Keratinocyte (primary cell): ENCODE measurements at regions not wholly inside any gene's neighbourhood (a gene's known extent, or its start where the extent isn't known, plus 50 kb on each side); places are given as distances from the start of the nearest gene placed in this dataset.

ENCODE experiments used
- DNase-seq: peaks from one replicate; pipeline ENCODE4 v3.0.0-alpha.2; 2011; ENCODE audit warnings: low read depth, missing footprints, low spot score
- FAIRE-seq: peaks from 2 replicates; lab custom pipeline; 2011; peaks lifted over from hg19 to GRCh38; lab: Jason Lieb, UNC
- H2AFZ ChIP-seq: 2 replicates; pipeline ENCODE4 v1.6.0; 2012; ENCODE audit warnings: low read length, control low read depth, inconsistent platforms; ENCODE audit not compliant: control insufficient read depth
- H3K27ac ChIP-seq: 2 replicates; pipeline ENCODE4 v1.5.1; 2011; ENCODE audit warnings: low read length; ENCODE audit not compliant: control insufficient read depth, insufficient read depth
- H3K27me3 ChIP-seq: 3 replicates; pipeline ENCODE4 v1.6.0; 2011; ENCODE audit warnings: low read length; ENCODE audit not compliant: control insufficient read depth, insufficient read depth; ENCODE audit errors: extremely low read depth
- H3K36me3 ChIP-seq, 2 experiments: 2 replicates in 1 of 2; 3 replicates in 1 of 2; pipeline ENCODE4 v1.5.1; 2011; ENCODE audit warnings: low read length in 2 of 2, mild to moderate bottlenecking in 1 of 2; ENCODE audit not compliant: control insufficient read depth in 2 of 2, insufficient read depth in 2 of 2; ENCODE audit errors: extremely low read depth in 1 of 2
- H3K4me1 ChIP-seq: 3 replicates; pipeline ENCODE4 v1.5.1; 2011; ENCODE audit warnings: low read length; ENCODE audit not compliant: control insufficient read depth, insufficient read depth; ENCODE audit errors: extremely low read depth
- H3K4me2 ChIP-seq: 3 replicates; pipeline ENCODE4 v1.6.0; 2011; ENCODE audit warnings: low read depth, low read length; ENCODE audit not compliant: control insufficient read depth, insufficient read depth; ENCODE audit errors: extremely low read depth
- H3K4me3 ChIP-seq, 3 experiments: fragments of 200-600 bp in 1 of 3; sonication (generic) in 1 of 3; 2 replicates in 2 of 3; 3 replicates in 1 of 3; pipeline ENCODE4 v1.5.1; 2011 to 2016; ENCODE audit warnings: low read length in 3 of 3, mild to moderate bottlenecking in 3 of 3, control low read depth in 2 of 3, inconsistent platforms in 1 of 3, low read depth in 1 of 3, mixed read lengths in 1 of 3, mixed run types in 1 of 3, moderate library complexity in 1 of 3; ENCODE audit not compliant: control insufficient read depth in 2 of 3, insufficient read depth in 2 of 3; ENCODE audit errors: extremely low read depth in 1 of 3
- H3K79me2 ChIP-seq: 2 replicates; pipeline ENCODE4 v1.6.0; 2012; ENCODE audit warnings: low read length; ENCODE audit not compliant: control insufficient read depth, insufficient read depth
- H3K9ac ChIP-seq: 3 replicates; pipeline ENCODE4 v1.6.0; 2011; ENCODE audit warnings: low read length; ENCODE audit not compliant: control insufficient read depth, insufficient read depth; ENCODE audit errors: extremely low read depth
- H3K9me1 ChIP-seq: 3 replicates; pipeline ENCODE4 v1.6.0; 2011; ENCODE audit warnings: low read length; ENCODE audit not compliant: control insufficient read depth, insufficient read depth; ENCODE audit errors: extremely low read depth
- H3K9me3 ChIP-seq: 2 replicates; pipeline ENCODE4 v1.5.1; 2012; ENCODE audit warnings: low read depth, low read length; ENCODE audit not compliant: control insufficient read depth
- H4K20me1 ChIP-seq: 3 replicates; pipeline ENCODE4 v1.6.0; 2011; ENCODE audit warnings: low read length; ENCODE audit not compliant: control insufficient read depth, insufficient read depth; ENCODE audit errors: extremely low read depth
- CTCF ChIP-seq, 3 experiments: IDR thresholded peaks in 1 of 3; conservative IDR thresholded peaks in 1 of 3; optimal IDR thresholded peaks in 1 of 3; 2 replicates in 2 of 3; 3 replicates in 1 of 3; pipeline versions ENCODE3 to v1.5.1; 2011; ENCODE audit warnings: low read length in 3 of 3, mild to moderate bottlenecking in 3 of 3, moderate library complexity in 2 of 3, control low read depth in 1 of 3, inconsistent platforms in 1 of 3; ENCODE audit not compliant: insufficient read depth in 2 of 3; ENCODE audit errors: extremely low read depth in 1 of 3
- EZH2 ChIP-seq: IDR thresholded peaks from one replicate; pipeline ENCODE4 v1.6.1; 2012; ENCODE audit warnings: inconsistent platforms, mild to moderate bottlenecking, low read length, moderate library complexity
- dilution Hi-C: fragments of 300-500 bp; cut with MboI; formaldehyde crosslinking; loops from one replicate; pipeline ENCODE4 v1.7.0; 2020; ENCODE audit warnings: low sequenced_read_pairs; ENCODE audit not compliant: extremely low pct_ligation_motif_present

GRCh38 chr3:14265246-14265962 is 86.8 kb downstream of the LSM3 start:
- Histone ChIP-seq H3K4me3 (no peak overlapping the region), H2AFZ (no peak overlapping the region), H3K27ac (no peak overlapping the region), H3K36me3 (no peaks in the 10 kb centered on the region), H3K4me1 (peaks cover 4% of the 10 kb centered on the region), H3K27me3 (no peaks in the 10 kb centered on the region), H3K9me3 (no peaks in the 10 kb centered on the region), H3K9me1 (no peaks in the 10 kb centered on the region), H3K4me2 (no peak overlapping the region), H4K20me1 (no peaks in the 10 kb centered on the region), H3K9ac (no peak overlapping the region), H3K79me2 (no peaks in the 10 kb centered on the region)
- TF ChIP-seq CTCF (optimal IDR thresholded peaks at IDR 0.05 in 1 of 3, IDR thresholded peaks at IDR 0.05 in 1 of 3, conservative IDR thresholded peaks at IDR 0.05 in 1 of 3; ENCODE audit: extremely low read depth in 1 of 3, insufficient read depth in 2 of 3, low read length in 3 of 3) = no peak
- no peak for TF ChIP-seq EZH2
- FAIRE-seq = peak; percentile 81
- dilution Hi-C loops = no loop called here
- DNase-seq = no peak

DNA sequence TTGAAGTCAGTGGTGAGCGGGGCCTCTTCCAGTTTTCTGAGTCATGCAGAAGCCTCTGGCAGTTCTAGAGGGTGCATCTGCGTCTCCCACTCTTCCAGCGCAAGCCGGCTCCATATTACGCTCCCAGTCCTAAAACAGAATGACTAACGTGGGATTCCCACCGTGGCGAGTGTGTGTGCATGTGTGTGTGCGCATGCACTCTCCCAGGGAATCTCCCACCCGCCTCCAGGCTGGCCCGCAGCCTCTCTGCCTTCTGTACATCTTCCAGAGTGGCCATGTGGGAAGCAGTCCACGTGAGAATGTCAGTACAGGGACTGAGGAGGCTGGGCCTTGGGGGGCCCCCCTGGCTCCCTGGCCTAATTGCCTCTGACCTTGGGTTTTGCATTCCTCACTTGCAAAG is 87.7 kb downstream of the LSM3 start:
- peaks cover 4% of the 10 kb centered on the region for H3K4me1 ChIP-seq
- H3K4me3 ChIP-seq = no peak overlapping the region
- H3K4me2 ChIP-seq = no peak overlapping the region
- H3K9me1 ChIP-seq = no peaks in the 10 kb centered on the region
- H3K27ac ChIP-seq = no peak overlapping the region
- no peaks in the 10 kb centered on the region for H3K79me2 ChIP-seq
- TF ChIP-seq EZH2 (no peak), CTCF (optimal IDR thresholded peaks at IDR 0.05 in 1 of 3, IDR thresholded peaks at IDR 0.05 in 1 of 3, conservative IDR thresholded peaks at IDR 0.05 in 1 of 3; ENCODE audit: extremely low read depth in 1 of 3, insufficient read depth in 2 of 3, low read length in 3 of 3) (no peak)
- no peaks in the 10 kb centered on the region for H3K9me3 ChIP-seq
- no peaks in the 10 kb centered on the region for H3K27me3 ChIP-seq
- dilution Hi-C loops = no loop called here
- H3K36me3 ChIP-seq = no peaks in the 10 kb centered on the region
- no peak for DNase-seq
- no peak for FAIRE-seq
- H2AFZ ChIP-seq = no peak overlapping the region
- H4K20me1 ChIP-seq = no peaks in the 10 kb centered on the region
- H3K9ac ChIP-seq = no peak overlapping the region
